EL (cell line): ENCODE measurements at regions not wholly inside any gene's neighbourhood (a gene's known extent, or its start where the extent isn't known, plus 50 kb on each side); places are given as distances from the start of the nearest gene placed in this dataset.

Experiments
- DNase-seq: peaks from one replicate; pipeline ENCODE4 v3.0.0-alpha.2; 2016

DNA sequence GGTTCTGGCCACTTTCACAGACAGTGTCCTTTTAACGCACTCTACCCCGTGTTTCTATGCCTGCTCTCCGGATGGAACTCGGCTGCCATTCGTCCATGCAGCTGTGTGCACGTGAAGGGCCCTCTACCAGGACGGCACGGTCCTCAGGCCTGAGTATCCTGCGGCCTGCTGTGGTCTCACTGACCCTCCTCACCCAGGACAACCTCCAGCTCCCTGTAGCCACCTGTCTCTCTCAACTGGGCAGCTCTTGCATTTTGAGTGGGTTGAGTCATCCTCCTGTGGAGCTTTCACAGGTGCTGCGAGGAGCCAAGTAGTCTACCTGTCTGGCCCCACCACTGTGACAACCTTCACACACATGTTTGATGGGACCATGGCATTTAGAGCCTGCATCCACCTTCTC lies 321.7 kb upstream of the TSHZ3 start:
- DNase-seq, result no peak

DNA sequence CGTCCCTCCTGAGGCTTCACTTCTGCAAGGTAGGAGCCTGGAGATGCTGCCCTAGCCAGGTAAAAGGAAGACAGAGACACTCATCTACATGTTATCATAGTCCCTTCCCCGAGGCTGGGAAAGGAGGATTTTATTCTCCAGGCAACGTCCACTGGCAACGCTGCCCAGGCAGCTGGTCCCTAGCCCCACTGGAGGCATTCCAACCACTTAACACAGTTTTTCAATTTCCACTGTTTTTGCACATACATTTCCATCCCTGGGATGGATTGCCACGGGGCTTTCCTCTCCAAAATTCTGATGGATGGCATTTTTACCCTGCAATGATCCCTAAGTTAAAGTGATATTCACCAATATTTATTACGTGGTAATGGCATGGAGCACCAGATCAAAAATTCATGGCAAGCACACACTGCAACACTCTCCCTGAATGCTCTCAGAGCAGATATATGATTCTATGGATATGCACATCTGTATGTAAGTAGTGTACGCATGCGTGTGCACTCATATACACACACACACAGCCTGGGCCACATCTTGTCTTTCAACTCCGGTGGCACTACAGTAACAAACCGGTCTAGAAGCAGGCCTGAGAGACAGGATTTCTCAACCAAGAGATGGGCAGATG lies 322.3 kb upstream of the TSHZ3 start:
- no peak for DNase-seq

DNA sequence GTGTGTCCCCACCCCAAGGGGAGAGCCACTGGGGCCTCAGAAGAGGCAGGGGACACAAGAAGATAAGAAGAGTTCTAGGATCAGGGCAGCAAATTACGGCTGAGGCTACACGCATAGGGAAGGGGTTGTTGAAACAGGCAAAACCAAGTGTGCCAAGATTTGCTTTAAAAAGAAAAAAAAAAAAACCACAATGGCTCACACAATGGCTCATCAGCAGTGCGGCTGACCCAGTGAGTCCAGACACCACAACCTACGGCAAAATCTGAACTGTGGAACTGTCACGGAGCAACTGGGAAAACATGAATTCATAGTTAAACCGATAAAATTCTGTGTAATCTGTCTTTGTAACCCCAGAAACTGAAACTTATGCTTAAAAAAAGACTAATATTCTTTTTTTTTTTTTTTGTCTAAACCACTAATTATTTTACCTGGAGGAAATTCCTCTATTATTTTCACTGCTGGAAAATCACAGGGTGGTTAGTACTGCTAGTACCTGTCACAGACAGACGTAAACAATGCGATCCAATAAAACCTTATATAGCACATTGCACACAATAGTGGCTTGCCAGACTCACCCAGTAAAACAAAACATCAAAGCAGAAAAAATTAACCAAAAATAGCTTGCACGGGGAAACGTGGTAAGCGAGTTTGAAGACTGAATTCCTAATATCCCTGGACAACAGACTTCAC lies 325.4 kb upstream of the TSHZ3 start:
- no peak for DNase-seq

- DNase-seq, result peak; percentile 16
Measured at GRCh38 chr19:31675193-31675913, 326.1 kb upstream of the TSHZ3 start.

GRCh38 chr19:31676271-31677004 lies 327.2 kb upstream of the TSHZ3 start:
- DNase-seq, result no peak

DNA sequence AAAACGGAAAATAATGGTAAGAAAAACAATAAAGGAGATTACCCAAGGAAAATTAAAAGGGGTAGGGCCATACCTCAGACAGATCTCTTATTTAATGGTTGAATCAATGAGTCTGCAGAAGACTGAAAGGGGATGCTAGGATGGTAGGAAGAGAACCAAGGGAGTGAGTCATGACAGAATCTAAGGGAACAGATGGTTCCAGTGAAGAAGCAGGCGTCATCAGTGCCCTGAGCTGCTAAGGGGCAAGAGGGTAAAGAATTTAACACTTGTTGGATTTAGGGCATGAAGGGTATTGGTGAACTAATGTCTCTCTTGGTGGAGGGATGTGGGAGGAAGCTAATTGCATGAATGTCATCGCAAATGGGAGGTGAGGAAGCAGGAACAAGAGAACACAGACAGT lies 329.2 kb upstream of the TSHZ3 start:
- no peak for DNase-seq

DNA sequence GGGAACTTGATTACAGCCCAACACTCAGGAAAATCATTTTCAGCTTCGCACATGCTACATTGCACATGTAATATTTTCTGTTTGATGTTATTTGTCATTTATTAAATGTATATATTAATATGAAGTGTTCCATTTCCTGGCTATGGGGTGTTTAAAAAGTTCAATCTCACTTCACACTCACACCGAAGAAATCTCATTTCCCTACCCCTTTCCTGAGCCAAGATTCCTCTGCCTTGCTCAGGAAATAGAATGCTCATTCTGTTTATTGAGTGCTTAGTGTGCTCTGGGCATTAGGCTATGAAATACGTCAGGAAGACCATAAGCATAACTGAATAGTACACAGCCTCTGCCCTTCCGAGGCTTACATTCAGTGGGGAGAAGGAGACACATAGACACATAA lies 331.9 kb upstream of the TSHZ3 start:
- DNase-seq, result no peak

DNA sequence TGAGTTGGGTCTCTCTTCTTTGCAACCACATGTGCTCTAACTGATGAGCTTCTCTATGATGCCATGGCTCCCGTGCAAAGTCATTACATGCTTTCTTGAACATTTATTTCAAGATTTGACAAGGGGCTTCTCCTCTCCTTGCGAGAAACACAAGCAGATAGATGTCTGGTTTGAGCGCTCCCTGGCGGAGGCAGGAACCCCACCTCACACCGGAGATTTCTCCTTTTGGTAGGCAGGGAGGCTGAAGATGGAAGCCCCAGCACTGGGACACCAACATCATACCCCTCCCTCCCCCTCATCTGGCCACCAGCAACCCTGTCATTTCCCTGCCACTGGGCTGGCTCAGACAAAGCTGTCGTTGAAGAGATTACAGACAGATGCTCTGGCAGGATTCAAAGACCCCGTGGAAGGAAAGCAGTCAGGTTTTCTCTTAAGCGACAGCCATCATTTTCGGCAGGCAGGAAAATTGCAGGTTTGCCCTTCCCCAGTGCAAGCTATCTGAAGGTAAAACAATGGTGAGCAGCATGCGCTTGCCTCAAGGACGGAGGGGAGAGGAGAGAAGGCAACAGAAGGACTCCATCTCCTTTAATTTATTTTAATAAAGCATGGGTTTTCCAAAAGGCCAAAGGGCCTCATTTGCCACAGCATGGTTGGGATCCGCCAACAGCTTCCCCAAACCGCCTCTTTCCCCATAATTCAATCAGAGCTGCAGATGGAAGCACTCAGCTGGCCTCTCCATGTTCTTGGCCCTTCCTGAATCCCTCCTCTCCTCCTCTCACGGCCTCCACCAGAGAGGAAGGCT lies 344.1 kb upstream of the TSHZ3 start:
- DNase-seq, result no peak

GRCh38 chr19:31693933-31694269 lies 344.7 kb upstream of the TSHZ3 start:
- DNase-seq, result no peak

DNA sequence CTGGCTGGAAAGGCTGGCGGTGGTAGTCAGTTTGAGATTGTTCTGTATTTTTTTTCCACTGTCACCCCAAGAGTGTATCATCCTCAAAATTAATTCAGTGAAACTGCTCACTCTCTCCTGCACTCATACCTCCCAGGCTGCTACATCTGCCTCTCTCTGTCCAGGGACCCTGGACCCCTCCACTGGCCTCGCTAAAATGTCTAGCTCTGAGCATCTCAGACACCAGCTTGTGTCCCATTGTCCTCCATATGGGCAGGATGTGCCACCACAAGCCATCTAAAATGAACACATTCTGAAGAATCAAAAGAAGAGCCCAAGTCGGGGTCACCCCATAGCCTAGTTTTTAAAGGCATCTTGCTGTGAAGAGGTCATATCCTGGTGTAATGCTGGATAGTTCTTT lies 345.5 kb upstream of the TSHZ3 start:
- DNase-seq, result no peak

- DNase-seq, result no peak
Measured at GRCh38 chr19:31699421-31699820, 350.2 kb upstream of the TSHZ3 start.

- DNase-seq, result no peak
Measured at GRCh38 chr19:31701146-31701545, 351.9 kb upstream of the TSHZ3 start.

DNA sequence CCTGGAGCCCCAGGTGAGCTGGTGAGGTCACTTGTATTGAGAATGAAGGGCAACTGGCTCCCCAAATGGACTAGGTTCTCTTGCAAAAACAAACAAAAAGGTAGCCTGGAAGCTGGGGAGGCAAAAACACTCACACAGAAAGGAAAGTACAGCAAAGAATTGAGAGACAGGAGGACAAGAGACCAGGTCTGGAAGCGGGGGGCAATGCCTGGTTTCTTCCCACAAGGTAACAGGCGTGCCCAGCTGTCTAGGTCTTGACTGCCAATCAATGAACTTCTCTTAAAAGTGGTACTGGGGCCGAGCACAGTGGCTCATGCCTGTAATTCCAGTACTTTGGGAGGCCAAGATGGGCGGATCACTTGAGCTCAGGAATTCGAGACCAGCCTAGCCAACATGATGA lies 356.4 kb upstream of the TSHZ3 start:
- DNase-seq, result no peak

GRCh38 chr19:31706131-31706530 lies 356.9 kb upstream of the TSHZ3 start:
- DNase-seq, result no peak

DNA sequence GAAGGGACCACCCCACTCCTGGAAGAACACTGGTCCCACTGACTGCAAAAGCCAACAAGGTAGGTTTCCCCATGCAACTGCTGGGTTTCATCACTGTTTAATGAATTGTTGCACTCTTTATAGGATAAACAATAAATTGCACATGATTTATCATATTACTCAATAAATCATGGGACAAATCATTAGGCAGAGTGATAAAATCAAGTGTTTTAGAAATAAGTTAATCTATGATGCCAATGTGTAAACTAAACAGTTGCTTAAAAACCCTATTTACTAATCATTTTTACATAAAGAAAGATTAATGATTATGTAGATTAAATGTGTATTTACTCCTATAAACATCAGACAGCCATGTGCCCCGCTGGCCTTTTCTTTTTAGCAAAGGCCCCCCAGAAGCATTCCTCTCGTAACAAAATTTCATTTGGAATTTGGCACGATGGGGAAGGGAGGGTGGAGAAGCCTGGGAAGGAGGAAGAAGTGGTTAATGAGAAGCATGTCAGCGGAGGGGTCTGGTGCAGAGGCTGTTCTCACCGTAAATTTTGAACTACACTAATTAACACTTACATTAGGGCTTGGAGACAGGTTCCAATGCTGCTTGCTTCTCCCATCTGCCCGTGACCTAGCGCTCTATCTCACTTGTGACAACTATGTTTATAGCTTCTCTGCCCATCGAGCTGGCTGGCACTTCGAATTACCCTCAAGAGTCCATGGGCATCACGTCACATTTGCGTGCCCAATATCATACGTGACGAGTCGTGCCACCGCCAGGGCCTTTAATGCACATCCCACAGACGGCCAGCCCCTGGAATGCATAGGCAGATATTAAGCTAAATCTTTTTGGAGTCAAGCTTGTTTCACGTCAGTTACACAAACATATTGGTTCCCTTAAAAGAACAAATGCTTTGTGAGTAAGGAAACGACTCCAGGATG lies 357.7 kb upstream of the TSHZ3 start:
- DNase-seq, result no peak

GRCh38 chr19:31708520-31708919 lies 359.3 kb upstream of the TSHZ3 start:
- DNase-seq, result no peak

DNA sequence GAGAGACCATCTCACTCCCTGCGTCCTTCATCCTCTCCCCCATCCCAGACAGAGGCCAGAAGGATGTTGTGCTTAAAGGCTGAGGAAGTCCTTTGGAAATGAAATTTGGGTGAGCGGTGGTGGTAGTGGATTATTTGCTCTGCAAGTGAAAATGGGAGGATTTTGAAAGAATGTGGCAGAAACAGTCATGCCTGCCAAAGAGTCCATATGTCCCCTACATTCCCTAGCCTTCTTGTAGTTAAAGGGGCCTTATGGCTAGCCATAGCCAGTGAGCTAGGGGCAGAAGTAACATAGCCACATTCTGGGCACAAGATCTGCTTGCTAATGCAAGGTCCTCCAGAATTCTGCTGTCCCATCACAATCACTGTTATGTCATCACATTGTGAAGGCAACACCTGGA lies 360.2 kb upstream of the TSHZ3 start:
- no peak for DNase-seq

GRCh38 chr19:31715249-31715945 lies 366.2 kb upstream of the TSHZ3 start:
- DNase-seq, result no peak

GRCh38 chr19:31716826-31717225 lies 367.6 kb upstream of the TSHZ3 start:
- DNase-seq, result no peak

GRCh38 chr19:31717269-31717923 lies 368.2 kb upstream of the TSHZ3 start:
- DNase-seq, result no peak

- no peak for DNase-seq
Measured at GRCh38 chr19:31718032-31718431, 368.8 kb upstream of the TSHZ3 start.
